Transverse colon (tissue), 4 donors: ENCODE measurements at regions not wholly inside any gene's neighbourhood (a gene's known extent, or its start where the extent isn't known, plus 50 kb on each side); places are given as distances from the start of the nearest gene placed in this dataset.

Experiments
- CTCF ChIP-seq, 5 experiments: fragments of 200-600 bp in 3 of 5; fragments of 450-650 bp in 2 of 5; sonication (generic) in 3 of 5; IDR thresholded peaks; 1 replicate in 2 of 5; 2 replicates in 3 of 5; pipeline ENCODE4 v1.5.1; 2016 to 2017; ENCODE audit warnings: antibody characterized with exemption in 5 of 5, inconsistent platforms in 3 of 5, mild to moderate bottlenecking in 2 of 5, moderate library complexity in 1 of 5
- POLR2A ChIP-seq: fragments of 450-650 bp; IDR thresholded peaks from one replicate; pipeline ENCODE4 v1.6.1; 2016; ENCODE audit warnings: antibody characterized with exemption, mild to moderate bottlenecking, moderate library complexity
- POLR2AphosphoS5 ChIP-seq, 3 donors: sonication (generic); formaldehyde crosslinking; IDR thresholded peaks; one replicate each; pipeline ENCODE4 v1.6.1; 2016; ENCODE audit warnings: antibody characterized with exemption in 3 of 3

GRCh38 chr10:71089162-71089561 lies 123.2 kb upstream of the UNC5B start:
- TF ChIP-seq CTCF (IDR thresholded peaks at IDR 0.05) (no peak), POLR2A (no peak), POLR2AphosphoS5 (IDR thresholded peaks at IDR 0.05) (no peak)
